Keratinocyte (primary cell): ENCODE measurements at regions not wholly inside any gene's neighbourhood (a gene's known extent, or its start where the extent isn't known, plus 50 kb on each side); places are given as distances from the start of the nearest gene placed in this dataset.
A peak's percentile ranks its signal among the peaks of the same experiment; 100 is the strongest.

Experiments
- DNase-seq: peaks from one replicate; pipeline ENCODE4 v3.0.0-alpha.2; 2011; ENCODE audit warnings: low read depth, missing footprints, low spot score
- FAIRE-seq: peaks from 2 replicates; lab custom pipeline; 2011; peaks lifted over from hg19 to GRCh38; lab: Jason Lieb, UNC
- H2AFZ ChIP-seq: 2 replicates; pipeline ENCODE4 v1.6.0; 2012; ENCODE audit warnings: low read length, control low read depth, inconsistent platforms; ENCODE audit not compliant: control insufficient read depth
- H3K27ac ChIP-seq: 2 replicates; pipeline ENCODE4 v1.5.1; 2011; ENCODE audit warnings: low read length; ENCODE audit not compliant: control insufficient read depth, insufficient read depth
- H3K27me3 ChIP-seq: 3 replicates; pipeline ENCODE4 v1.6.0; 2011; ENCODE audit warnings: low read length; ENCODE audit not compliant: control insufficient read depth, insufficient read depth; ENCODE audit errors: extremely low read depth
- H3K36me3 ChIP-seq, 2 experiments: 2 replicates in 1 of 2; 3 replicates in 1 of 2; pipeline ENCODE4 v1.5.1; 2011; ENCODE audit warnings: low read length in 2 of 2, mild to moderate bottlenecking in 1 of 2; ENCODE audit not compliant: control insufficient read depth in 2 of 2, insufficient read depth in 2 of 2; ENCODE audit errors: extremely low read depth in 1 of 2
- H3K4me1 ChIP-seq: 3 replicates; pipeline ENCODE4 v1.5.1; 2011; ENCODE audit warnings: low read length; ENCODE audit not compliant: control insufficient read depth, insufficient read depth; ENCODE audit errors: extremely low read depth
- H3K4me2 ChIP-seq: 3 replicates; pipeline ENCODE4 v1.6.0; 2011; ENCODE audit warnings: low read depth, low read length; ENCODE audit not compliant: control insufficient read depth, insufficient read depth; ENCODE audit errors: extremely low read depth
- H3K4me3 ChIP-seq, 3 experiments: fragments of 200-600 bp in 1 of 3; sonication (generic) in 1 of 3; 2 replicates in 2 of 3; 3 replicates in 1 of 3; pipeline ENCODE4 v1.5.1; 2011 to 2016; ENCODE audit warnings: low read length in 3 of 3, mild to moderate bottlenecking in 3 of 3, control low read depth in 2 of 3, inconsistent platforms in 1 of 3, low read depth in 1 of 3, mixed read lengths in 1 of 3, mixed run types in 1 of 3, moderate library complexity in 1 of 3; ENCODE audit not compliant: control insufficient read depth in 2 of 3, insufficient read depth in 2 of 3; ENCODE audit errors: extremely low read depth in 1 of 3
- H3K79me2 ChIP-seq: 2 replicates; pipeline ENCODE4 v1.6.0; 2012; ENCODE audit warnings: low read length; ENCODE audit not compliant: control insufficient read depth, insufficient read depth
- H3K9ac ChIP-seq: 3 replicates; pipeline ENCODE4 v1.6.0; 2011; ENCODE audit warnings: low read length; ENCODE audit not compliant: control insufficient read depth, insufficient read depth; ENCODE audit errors: extremely low read depth
- H3K9me1 ChIP-seq: 3 replicates; pipeline ENCODE4 v1.6.0; 2011; ENCODE audit warnings: low read length; ENCODE audit not compliant: control insufficient read depth, insufficient read depth; ENCODE audit errors: extremely low read depth
- H3K9me3 ChIP-seq: 2 replicates; pipeline ENCODE4 v1.5.1; 2012; ENCODE audit warnings: low read depth, low read length; ENCODE audit not compliant: control insufficient read depth
- H4K20me1 ChIP-seq: 3 replicates; pipeline ENCODE4 v1.6.0; 2011; ENCODE audit warnings: low read length; ENCODE audit not compliant: control insufficient read depth, insufficient read depth; ENCODE audit errors: extremely low read depth
- CTCF ChIP-seq, 3 experiments: IDR thresholded peaks in 1 of 3; conservative IDR thresholded peaks in 1 of 3; optimal IDR thresholded peaks in 1 of 3; 2 replicates in 2 of 3; 3 replicates in 1 of 3; pipeline versions ENCODE3 to v1.5.1; 2011; ENCODE audit warnings: low read length in 3 of 3, mild to moderate bottlenecking in 3 of 3, moderate library complexity in 2 of 3, control low read depth in 1 of 3, inconsistent platforms in 1 of 3; ENCODE audit not compliant: insufficient read depth in 2 of 3; ENCODE audit errors: extremely low read depth in 1 of 3
- EZH2 ChIP-seq: IDR thresholded peaks from one replicate; pipeline ENCODE4 v1.6.1; 2012; ENCODE audit warnings: inconsistent platforms, mild to moderate bottlenecking, low read length, moderate library complexity
- dilution Hi-C: fragments of 300-500 bp; cut with MboI; formaldehyde crosslinking; loops from one replicate; pipeline ENCODE4 v1.7.0; 2020; ENCODE audit warnings: low sequenced_read_pairs; ENCODE audit not compliant: extremely low pct_ligation_motif_present

DNA sequence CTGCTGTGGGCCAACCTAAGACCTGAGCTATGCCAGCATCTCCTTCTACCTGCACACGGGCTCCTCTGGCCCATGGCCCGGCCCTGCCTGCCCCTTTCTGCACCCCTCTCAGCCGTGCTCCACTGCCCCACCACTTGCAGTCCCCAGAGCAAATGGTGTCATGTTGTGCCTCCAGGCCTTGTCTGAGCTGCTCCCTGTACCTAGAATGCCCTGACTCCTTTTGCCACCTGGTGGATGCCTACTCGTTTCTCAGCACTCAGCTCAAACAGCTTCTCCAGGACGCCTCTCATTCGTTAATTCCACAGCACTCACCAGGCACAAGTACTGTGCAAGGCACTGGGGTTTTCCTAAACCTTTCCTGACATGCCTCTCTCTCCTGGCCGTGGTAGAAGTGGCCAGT is 63.2 kb upstream of the PNMA1 start:
- H3K9ac ChIP-seq: no peak overlapping the region
- DNase-seq (no peak), FAIRE-seq (no peak)
- dilution Hi-C loops: no loop called here
- H3K27ac ChIP-seq: no peak overlapping the region
- H3K36me3 ChIP-seq: peaks cover 2 to 10% of the 10 kb centered on the region in 2 experiments
- H3K4me2 ChIP-seq: no peak overlapping the region
- H3K9me1 ChIP-seq: peaks cover 4% of the 10 kb centered on the region
- no peak overlapping the region for H2AFZ ChIP-seq
- H3K4me3 ChIP-seq: no peak overlapping the region
- peaks cover 75% of the 10 kb centered on the region for H3K79me2 ChIP-seq
- no peaks in the 10 kb centered on the region for H3K9me3 ChIP-seq
- TF ChIP-seq EZH2: no peak
- peak; percentile 43 to 60 (median 51) for TF ChIP-seq CTCF (optimal IDR thresholded peaks at IDR 0.05 in 1 of 3, IDR thresholded peaks at IDR 0.05 in 1 of 3, conservative IDR thresholded peaks at IDR 0.05 in 1 of 3; ENCODE audit: extremely low read depth in 1 of 3, insufficient read depth in 2 of 3, low read length in 3 of 3)
- H3K4me1 ChIP-seq: peaks cover 13% of the 10 kb centered on the region
- no peaks in the 10 kb centered on the region for H3K27me3 ChIP-seq
- no peaks in the 10 kb centered on the region for H4K20me1 ChIP-seq

DNA sequence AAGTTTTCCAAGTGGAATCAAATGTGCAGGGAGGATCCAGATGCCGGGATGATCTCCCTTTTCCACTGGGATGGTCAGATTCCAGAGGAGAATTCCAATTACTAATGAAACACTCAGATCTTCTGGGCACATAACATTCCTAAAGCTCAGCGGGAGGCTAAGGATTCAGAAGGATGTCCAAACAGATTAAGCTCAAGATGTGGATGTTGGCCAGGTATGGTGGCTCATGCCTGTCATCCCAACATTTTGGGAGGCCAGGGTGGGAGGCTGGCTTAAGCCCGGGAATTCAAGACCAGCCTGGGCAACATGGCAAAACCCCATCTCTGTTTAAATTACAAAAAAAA is 62.0 kb upstream of the PNMA1 start:
- TF ChIP-seq CTCF (optimal IDR thresholded peaks at IDR 0.05 in 1 of 3, IDR thresholded peaks at IDR 0.05 in 1 of 3, conservative IDR thresholded peaks at IDR 0.05 in 1 of 3; ENCODE audit: extremely low read depth in 1 of 3, insufficient read depth in 2 of 3, low read length in 3 of 3) (no peak), EZH2 (no peak)
- no peak overlapping the region for H3K4me2 ChIP-seq
- H3K27ac ChIP-seq: no peak overlapping the region
- peaks cover 26% of the 10 kb centered on the region for H3K4me1 ChIP-seq
- H4K20me1 ChIP-seq: peaks cover 4% of the 10 kb centered on the region
- H3K9ac ChIP-seq: no peak overlapping the region
- no peak overlapping the region for H3K4me3 ChIP-seq
- peaks cover 0 to 3% of the 10 kb centered on the region in 2 experiments for H3K36me3 ChIP-seq
- no peak overlapping the region for H2AFZ ChIP-seq
- FAIRE-seq: no peak
- dilution Hi-C loops: no loop called here
- no peak for DNase-seq
- peaks cover 68% of the 10 kb centered on the region for H3K79me2 ChIP-seq
- peaks cover 4% of the 10 kb centered on the region for H3K9me1 ChIP-seq
- H3K9me3 ChIP-seq: no peaks in the 10 kb centered on the region
- H3K27me3 ChIP-seq: no peaks in the 10 kb centered on the region
